Prostate gland (tissue), 2 donors: ENCODE measurements at regions not wholly inside any gene's neighbourhood (a gene's known extent, or its start where the extent isn't known, plus 50 kb on each side); places are given as distances from the start of the nearest gene placed in this dataset.
"Not testable (repeated sequence)": the region's sequence is repeated elsewhere in the genome, so short reads cannot be mapped to it uniquely, and the experiment has no call there.

Source experiments
- DNase-seq: peaks from one replicate; pipeline ENCODE4 v3.0.0-alpha.2; 2019; ENCODE audit warnings: low spot score
- H3K27ac ChIP-seq, 2 donors: fragments of 200-600 bp; sonication (generic); 2 replicates each; pipeline ENCODE4 v1.5.1; 2017 to 2019
- H3K27me3 ChIP-seq: fragments of 200-600 bp; sonication (generic); replicated peaks from 2 replicates; pipeline ENCODE4 v1.5.1; 2019; ENCODE audit not compliant: insufficient read depth
- H3K36me3 ChIP-seq, 2 donors: fragments of 200-600 bp; sonication (generic); 1 replicate in 1 of 2; 2 replicates in 1 of 2; pipeline versions ENCODE4 v1.5.1 to v1.8.1; 2017 to 2019
- H3K4me1 ChIP-seq: fragments of 200-600 bp; sonication (generic); replicated peaks from 2 replicates; pipeline ENCODE4 v1.5.1; 2019
- H3K4me3 ChIP-seq, 2 donors: fragments of 200-600 bp; sonication (generic); 2 replicates each; pipeline ENCODE4 v1.5.1; 2017 to 2019
- H3K9me3 ChIP-seq: fragments of 200-600 bp; sonication (generic); 2 replicates; pipeline ENCODE4 v1.5.1; 2017
- POLR2A ChIP-seq: fragments of 450-650 bp; IDR thresholded peaks from one replicate; pipeline ENCODE4 v1.6.1; 2016; ENCODE audit warnings: antibody characterized with exemption, mild to moderate bottlenecking
- POLR2AphosphoS5 ChIP-seq: sonication (generic); formaldehyde crosslinking; IDR thresholded peaks from one replicate; pipeline ENCODE4 v1.6.1; 2017; ENCODE audit warnings: antibody characterized with exemption
- WGBS: methylation state at CpG from one replicate; pipeline ENCODE4 v1.1.5; 2018; 5-methylcytosine and 5-hydroxymethylcytosine counted together
- intact Hi-C: fragments of 100-400 bp; cut with DNase I; formaldehyde crosslinking; loops from one replicate; pipeline ENCODE4 v1.14.2; 2022
- TF ChIP-seq, protein P1 (sequence below), 4 experiments: fragments of 200-600 bp in 2 of 4; fragments of 450-650 bp in 2 of 4; sonication (generic) in 2 of 4; IDR thresholded peaks; 1 replicate in 3 of 4; 2 replicates in 1 of 4; pipeline ENCODE4 v1.5.1; 2016 to 2019; ENCODE audit warnings: antibody characterized with exemption in 4 of 4, mild to moderate bottlenecking in 2 of 4, moderate library complexity in 2 of 4

GRCh38 chr2:51790854-51791253, 758.9 kb upstream of the NRXN1 start:
- Histone ChIP-seq H3K4me1 (no peaks in the 10 kb centered on the region), H3K36me3 (no peaks in the 10 kb centered on the region), H3K9me3 (no peaks in the 10 kb centered on the region), H3K27ac (no peak overlapping the region), H3K4me3 (no peak overlapping the region), H3K27me3 (no peaks in the 10 kb centered on the region)
- no peak for DNase-seq
- TF ChIP-seq, protein P1, sequence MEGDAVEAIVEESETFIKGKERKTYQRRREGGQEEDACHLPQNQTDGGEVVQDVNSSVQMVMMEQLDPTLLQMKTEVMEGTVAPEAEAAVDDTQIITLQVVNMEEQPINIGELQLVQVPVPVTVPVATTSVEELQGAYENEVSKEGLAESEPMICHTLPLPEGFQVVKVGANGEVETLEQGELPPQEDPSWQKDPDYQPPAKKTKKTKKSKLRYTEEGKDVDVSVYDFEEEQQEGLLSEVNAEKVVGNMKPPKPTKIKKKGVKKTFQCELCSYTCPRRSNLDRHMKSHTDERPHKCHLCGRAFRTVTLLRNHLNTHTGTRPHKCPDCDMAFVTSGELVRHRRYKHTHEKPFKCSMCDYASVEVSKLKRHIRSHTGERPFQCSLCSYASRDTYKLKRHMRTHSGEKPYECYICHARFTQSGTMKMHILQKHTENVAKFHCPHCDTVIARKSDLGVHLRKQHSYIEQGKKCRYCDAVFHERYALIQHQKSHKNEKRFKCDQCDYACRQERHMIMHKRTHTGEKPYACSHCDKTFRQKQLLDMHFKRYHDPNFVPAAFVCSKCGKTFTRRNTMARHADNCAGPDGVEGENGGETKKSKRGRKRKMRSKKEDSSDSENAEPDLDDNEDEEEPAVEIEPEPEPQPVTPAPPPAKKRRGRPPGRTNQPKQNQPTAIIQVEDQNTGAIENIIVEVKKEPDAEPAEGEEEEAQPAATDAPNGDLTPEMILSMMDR (IDR thresholded peaks at IDR 0.05): no peak
- TF ChIP-seq POLR2A (no peak), POLR2AphosphoS5 (no peak)
- WGBS: 89% methylated on average over 2 of the region's 2 CpGs
- intact Hi-C loops: no loop called here

DNA sequence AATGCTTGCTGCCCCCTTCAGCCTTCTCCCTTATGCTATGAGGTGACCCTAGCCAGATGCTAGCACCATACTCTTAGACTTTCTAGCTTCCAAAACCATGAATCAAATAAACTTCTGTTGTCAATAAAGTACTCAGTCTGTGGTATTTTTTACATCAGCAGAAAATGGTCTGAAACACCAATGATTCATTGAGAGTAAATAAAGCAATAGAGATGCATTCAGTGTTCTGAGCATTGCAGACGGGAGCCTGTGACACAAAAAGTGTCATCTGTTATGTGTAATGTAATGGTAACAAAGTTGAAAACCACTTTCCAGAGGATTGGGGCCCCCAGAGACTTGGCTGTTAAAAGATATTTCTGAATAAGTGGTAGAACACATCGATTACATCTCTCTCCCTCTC, 758.0 kb upstream of the NRXN1 start:
- H3K4me1 ChIP-seq: no peaks in the 10 kb centered on the region
- H3K36me3 ChIP-seq: no peaks in the 10 kb centered on the region
- DNase-seq: no peak
- TF ChIP-seq POLR2AphosphoS5 (no peak), POLR2A (no peak)
- H3K4me3 ChIP-seq: no peak overlapping the region
- no peaks in the 10 kb centered on the region for H3K27me3 ChIP-seq
- 59% methylated on average over 2 of the region's 2 CpGs for WGBS
- no peak overlapping the region for H3K27ac ChIP-seq
- H3K9me3 ChIP-seq: no peaks in the 10 kb centered on the region
- intact Hi-C loops: no loop called here

GRCh38 chr2:51782921-51783765, 751.2 kb upstream of the NRXN1 start:
- DNase-seq: no peak
- TF ChIP-seq, protein P1 (IDR thresholded peaks at IDR 0.05): no peak
- TF ChIP-seq POLR2AphosphoS5 (no peak), POLR2A (no peak)
- Histone ChIP-seq H3K9me3 (no peaks in the 10 kb centered on the region), H3K4me1 (no peaks in the 10 kb centered on the region), H3K36me3 (no peaks in the 10 kb centered on the region), H3K27ac (no peak overlapping the region), H3K4me3 (no peak overlapping the region), H3K27me3 (no peaks in the 10 kb centered on the region)
- intact Hi-C loops: no loop called here
- WGBS: 74% methylated on average over 6 of the region's 6 CpGs

- H3K9me3 ChIP-seq: no peaks in the 10 kb centered on the region
- H3K27ac ChIP-seq: no peak overlapping the region
- H3K4me1 ChIP-seq: no peaks in the 10 kb centered on the region
- WGBS: 80% methylated on average over 4 of the region's 4 CpGs
- no peak for DNase-seq
- TF ChIP-seq POLR2AphosphoS5: no peak
- TF ChIP-seq, protein P1 (IDR thresholded peaks at IDR 0.05): no peak
- no peak for TF ChIP-seq POLR2A
- H3K4me3 ChIP-seq: no peak overlapping the region
- no peaks in the 10 kb centered on the region for H3K27me3 ChIP-seq
- H3K36me3 ChIP-seq: no peaks in the 10 kb centered on the region
- intact Hi-C loops: no loop called here
Measured at GRCh38 chr2:51781691-51782090, 749.8 kb upstream of the NRXN1 start.

DNA sequence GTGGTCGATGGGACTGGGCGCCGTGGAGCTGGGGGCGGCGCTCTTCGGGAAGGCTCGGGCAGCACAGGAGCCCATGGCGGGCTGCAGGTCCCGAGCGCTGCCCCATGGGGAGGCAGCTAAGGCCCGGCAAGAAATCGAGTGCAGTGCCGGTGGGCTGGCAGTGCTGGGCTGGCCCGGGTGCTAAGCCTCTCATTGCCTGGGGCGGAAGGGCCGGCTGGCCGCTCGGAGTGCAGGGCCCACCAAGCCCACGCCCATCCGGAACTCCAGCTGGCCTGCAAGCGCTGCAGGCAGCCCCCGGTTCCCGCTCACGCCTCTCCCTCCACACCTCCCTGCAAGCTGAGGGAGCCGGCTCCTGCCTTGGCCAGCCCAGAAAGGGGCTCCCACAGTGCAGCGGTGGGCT, 748.4 kb upstream of the NRXN1 start:
- WGBS: 98% methylated on average over 19 of the region's 26 CpGs
- no peaks in the 10 kb centered on the region for H3K4me1 ChIP-seq
- H3K9me3 ChIP-seq: no peaks in the 10 kb centered on the region
- H3K4me3 ChIP-seq: no peak overlapping the region
- intact Hi-C loops: no loop called here
- no peaks in the 10 kb centered on the region for H3K36me3 ChIP-seq
- TF ChIP-seq POLR2AphosphoS5 (no peak), POLR2A (no peak)
- TF ChIP-seq, protein P1 (IDR thresholded peaks at IDR 0.05): no peak
- no peaks in the 10 kb centered on the region for H3K27me3 ChIP-seq
- H3K27ac ChIP-seq: no peak overlapping the region
- no peak for DNase-seq

- DNase-seq, H3K36me3 ChIP-seq, H3K4me1 ChIP-seq, H3K27ac ChIP-seq, H3K27me3 ChIP-seq, H3K9me3 ChIP-seq, intact Hi-C loops, H3K4me3 ChIP-seq: not testable (repeated sequence)
- whole genome bisulfite sequencing: 88% methylated on average over 7 of the region's 7 CpGs
Measured at GRCh38 chr2:51779723-51780122, 747.8 kb upstream of the NRXN1 start.
